ENCODE measurements at regions not wholly inside any gene's neighbourhood (a gene's known extent, or its start where the extent isn't known, plus 50 kb on each side); places are given as distances from the start of the nearest gene placed in this dataset.

DNA sequence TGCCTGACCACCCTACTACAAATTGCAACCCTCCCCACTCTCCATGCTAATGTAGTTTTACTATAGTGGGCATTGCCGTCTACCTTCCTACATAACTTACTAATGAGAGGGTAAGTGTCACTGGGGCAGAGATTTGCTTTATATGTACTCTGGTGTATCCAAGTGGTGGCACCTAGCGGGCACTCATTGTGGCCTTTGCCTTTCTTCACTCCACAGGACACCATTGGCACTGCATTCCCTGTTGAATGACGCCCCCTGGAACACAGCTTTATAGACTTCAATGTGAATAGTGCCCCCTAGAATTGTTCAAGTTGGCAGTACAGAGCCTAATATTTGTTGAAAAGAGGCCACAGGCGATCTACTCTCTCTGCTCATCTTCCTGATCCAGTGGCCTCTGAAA is 215.8 kb downstream of the MID1IP1 start:
- DNase-seq (ENCODE audit: low spot score) = no peak
- TF ChIP-seq, protein P1, sequence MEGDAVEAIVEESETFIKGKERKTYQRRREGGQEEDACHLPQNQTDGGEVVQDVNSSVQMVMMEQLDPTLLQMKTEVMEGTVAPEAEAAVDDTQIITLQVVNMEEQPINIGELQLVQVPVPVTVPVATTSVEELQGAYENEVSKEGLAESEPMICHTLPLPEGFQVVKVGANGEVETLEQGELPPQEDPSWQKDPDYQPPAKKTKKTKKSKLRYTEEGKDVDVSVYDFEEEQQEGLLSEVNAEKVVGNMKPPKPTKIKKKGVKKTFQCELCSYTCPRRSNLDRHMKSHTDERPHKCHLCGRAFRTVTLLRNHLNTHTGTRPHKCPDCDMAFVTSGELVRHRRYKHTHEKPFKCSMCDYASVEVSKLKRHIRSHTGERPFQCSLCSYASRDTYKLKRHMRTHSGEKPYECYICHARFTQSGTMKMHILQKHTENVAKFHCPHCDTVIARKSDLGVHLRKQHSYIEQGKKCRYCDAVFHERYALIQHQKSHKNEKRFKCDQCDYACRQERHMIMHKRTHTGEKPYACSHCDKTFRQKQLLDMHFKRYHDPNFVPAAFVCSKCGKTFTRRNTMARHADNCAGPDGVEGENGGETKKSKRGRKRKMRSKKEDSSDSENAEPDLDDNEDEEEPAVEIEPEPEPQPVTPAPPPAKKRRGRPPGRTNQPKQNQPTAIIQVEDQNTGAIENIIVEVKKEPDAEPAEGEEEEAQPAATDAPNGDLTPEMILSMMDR (IDR thresholded peaks at IDR 0.05; ENCODE audit: extremely low read depth, missing control alignments) = no peak

DNA sequence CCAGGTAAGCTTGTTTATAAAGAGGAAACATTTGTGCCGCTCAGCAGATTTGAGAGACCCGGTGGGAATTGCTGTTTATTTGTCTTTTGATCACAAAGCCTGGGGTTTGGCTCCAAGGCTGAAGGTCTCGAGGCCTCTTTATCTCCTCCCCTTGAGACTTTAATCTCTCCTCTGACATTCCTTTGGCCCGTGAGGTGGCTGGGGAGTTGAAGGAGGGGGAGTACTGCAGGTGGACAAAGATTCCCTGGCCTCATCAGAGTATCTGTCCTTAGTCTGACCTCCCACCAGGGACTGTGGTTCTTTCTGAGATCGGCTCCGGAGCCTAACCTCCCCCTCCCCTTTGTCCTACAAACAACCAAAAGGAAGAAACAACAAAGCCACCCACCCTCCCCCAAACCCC is 216.5 kb downstream of the MID1IP1 start:
- TF ChIP-seq, protein P1 (IDR thresholded peaks at IDR 0.05; ENCODE audit: extremely low read depth, missing control alignments) = no peak
- no peak for DNase-seq (ENCODE audit: low spot score)

DNA sequence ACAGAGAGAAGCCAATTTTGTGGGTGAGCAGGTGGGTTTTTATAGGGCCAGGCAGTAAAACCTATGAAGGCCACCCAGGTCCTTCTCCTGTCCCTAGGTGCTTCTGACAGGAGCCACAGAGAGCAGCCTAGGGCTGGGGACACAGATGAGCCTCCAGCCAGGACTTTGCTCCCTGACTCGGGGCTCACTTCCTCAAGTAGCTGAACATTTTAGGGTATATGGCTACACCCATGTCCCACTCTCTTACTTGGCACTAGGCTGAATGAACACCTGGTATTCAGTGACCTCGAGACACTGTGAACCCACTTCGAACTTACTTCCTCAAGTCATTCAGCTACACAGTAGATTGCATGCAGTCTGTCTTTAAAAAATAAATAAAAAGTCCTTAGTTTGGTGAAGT is 217.3 kb downstream of the MID1IP1 start:
- TF ChIP-seq, protein P1 (IDR thresholded peaks at IDR 0.05; ENCODE audit: extremely low read depth, missing control alignments) = no peak
- no peak for DNase-seq (ENCODE audit: low spot score)

DNA sequence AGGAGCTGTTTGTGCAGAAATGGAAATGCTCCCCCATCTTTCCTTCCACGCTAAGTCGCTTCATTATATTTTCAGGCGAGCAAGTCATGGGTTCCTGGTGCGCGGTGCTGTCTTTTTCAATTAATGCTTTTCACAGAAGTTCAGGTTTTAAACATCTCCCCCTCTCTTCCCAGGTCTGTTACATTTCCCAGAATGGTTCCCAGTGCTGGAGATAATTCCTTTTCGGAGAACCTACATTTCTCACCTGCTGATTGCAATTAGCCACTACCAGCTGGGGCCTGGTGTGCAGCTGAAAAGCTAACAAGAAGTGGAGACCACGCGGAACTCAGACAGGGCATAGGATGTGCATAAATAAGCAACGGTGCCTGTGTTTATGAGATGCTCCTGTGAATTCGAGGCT is 217.8 kb downstream of the MID1IP1 start:
- TF ChIP-seq, protein P1 (IDR thresholded peaks at IDR 0.05; ENCODE audit: extremely low read depth, missing control alignments) = no peak
- DNase-seq (ENCODE audit: low spot score) = no peak

DNA sequence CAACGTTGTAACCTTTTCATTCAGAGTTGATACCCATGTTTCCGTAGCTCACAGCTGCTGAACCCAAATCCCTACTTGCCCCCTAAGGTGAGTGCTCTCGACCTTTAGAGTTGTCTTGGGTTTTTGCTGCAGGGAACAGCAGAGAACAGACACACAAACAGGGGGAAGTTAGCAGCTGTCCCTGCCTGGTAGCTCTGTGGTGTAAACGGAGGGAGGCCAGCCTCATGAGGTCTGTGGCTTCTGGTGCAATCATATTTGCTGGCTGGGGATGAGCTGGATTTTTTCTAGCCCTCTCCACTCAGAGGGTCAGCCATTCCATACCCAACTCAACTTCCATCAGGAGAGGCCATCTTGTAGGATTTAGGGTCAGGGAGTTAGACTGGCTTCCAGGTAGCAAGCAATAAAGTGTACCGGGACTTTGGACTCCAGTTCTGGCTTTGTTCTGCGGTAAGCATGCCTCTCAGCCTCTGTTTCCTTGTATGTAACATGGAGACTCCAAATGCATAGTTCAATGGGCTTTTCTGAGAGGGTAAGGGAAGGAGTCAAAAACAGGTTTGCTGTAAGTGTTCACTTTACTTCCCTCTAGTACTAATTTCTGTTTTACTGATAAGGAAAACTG is 218.9 kb downstream of the MID1IP1 start:
- TF ChIP-seq, protein P1 (IDR thresholded peaks at IDR 0.05; ENCODE audit: extremely low read depth, missing control alignments) = no peak
- no peak for DNase-seq (ENCODE audit: low spot score)

DNA sequence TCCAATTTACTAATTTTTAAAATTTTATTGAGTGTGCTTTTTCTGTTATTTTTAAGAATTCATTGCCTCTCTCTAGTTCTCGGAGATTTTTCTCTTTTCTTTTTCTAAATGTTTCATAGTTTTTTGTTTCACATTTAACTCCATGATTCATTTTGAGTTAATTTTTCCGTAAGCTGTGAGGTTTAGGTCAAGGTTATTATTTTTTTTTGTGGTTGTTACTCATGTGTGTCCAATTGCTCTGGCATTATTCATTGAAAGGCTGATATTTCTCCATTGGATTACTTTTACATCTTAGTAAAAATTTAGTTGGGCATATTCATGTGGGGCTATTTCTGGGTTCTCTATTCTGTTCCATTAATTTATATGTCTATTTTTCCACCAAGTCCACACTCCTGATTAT is 220.8 kb downstream of the MID1IP1 start:
- TF ChIP-seq, protein P1 (IDR thresholded peaks at IDR 0.05; ENCODE audit: extremely low read depth, missing control alignments) = no peak
- no peak for DNase-seq (ENCODE audit: low spot score)

DNA sequence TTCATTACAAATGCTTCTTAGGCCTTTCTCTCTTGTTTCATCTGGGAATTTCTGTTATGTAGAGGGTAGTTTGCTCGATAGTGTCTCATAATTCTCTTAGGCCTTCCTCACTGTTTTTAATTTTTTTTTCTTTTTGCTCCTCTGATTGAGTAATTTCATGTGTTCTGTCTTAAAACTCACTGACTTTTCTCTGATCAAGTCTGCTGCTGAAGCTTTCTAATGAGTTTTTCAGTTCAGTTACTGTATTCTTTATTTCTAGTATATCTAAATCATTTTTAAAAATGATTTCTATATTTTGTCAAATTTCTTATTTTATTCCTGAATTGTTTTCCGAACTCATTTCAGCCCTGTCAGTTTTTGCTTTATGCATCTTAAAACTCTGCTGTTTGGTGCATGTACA is 228.0 kb downstream of the MID1IP1 start:
- TF ChIP-seq, protein P1 (IDR thresholded peaks at IDR 0.05; ENCODE audit: extremely low read depth, missing control alignments) = no peak
- no peak for DNase-seq (ENCODE audit: low spot score)
